ENCODE measurements at regions not wholly inside any gene's neighbourhood (a gene's known extent, or its start where the extent isn't known, plus 50 kb on each side); places are given as distances from the start of the nearest gene placed in this dataset.

DNA sequence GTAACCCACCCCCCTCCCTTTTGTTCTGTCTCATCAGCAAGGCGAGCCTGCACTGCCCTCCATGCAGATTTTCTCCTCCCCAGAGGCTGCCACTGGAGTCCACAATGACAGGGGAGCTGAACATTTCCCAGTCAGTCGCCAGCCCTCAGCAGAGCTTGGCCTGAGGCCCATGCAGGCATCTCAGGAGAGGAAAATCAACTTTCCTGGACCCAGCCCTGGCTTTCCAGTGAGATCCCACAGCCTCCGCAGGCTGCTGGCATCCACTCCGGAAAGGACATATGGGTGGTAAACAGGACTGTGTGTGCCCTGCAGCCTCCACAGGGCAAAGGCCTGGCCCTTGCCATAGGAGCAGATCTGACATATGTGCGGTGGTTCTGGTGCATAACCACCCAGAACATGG lies 253.8 kb downstream of the TNS1 start:
- H3K27ac ChIP-seq: peak overlapping the region in 2 of 10 donors; percentile 0 to 6
- H3K4me3 ChIP-seq: no peak overlapping the region
- no peaks in the 10 kb centered on the region for H3K36me3 ChIP-seq
- H3K9me3 ChIP-seq: peaks cover 0 to 9% (median 0%) of the 10 kb centered on the region in 11 donors
- DNase-seq (peak in 1 of 2 donors; percentile 33), ATAC-seq (peak in 5 of 8 donors; percentile 41 to 59 (median 54))
- intact Hi-C loops (cut with DNase I): loop anchor here in 1 of 10 donors (10.0 kb wide), 1 partner anchor 1224 kb away; no protein-coding TSS in a partner anchor
- H3K27me3 ChIP-seq: no peaks in the 10 kb centered on the region
- 47% methylated on average over 5 of the region's 5 CpGs for WGBS, 2 donors
- peaks cover 0 to 33% (median 12%) of the 10 kb centered on the region in 9 donors for H3K4me1 ChIP-seq
- no peak for TF ChIP-seq CTCF (IDR thresholded peaks at IDR 0.05)

GRCh38 chr2:217746808-217747207 lies 256.0 kb downstream of the TNS1 start:
- Histone ChIP-seq H3K27ac (no peak overlapping the region), H3K9me3 (peaks cover 0 to 9% (median 0%) of the 10 kb centered on the region in 11 donors), H3K4me1 (peaks cover 0 to 33% (median 13%) of the 10 kb centered on the region in 9 donors), H3K4me3 (no peak overlapping the region), H3K36me3 (no peaks in the 10 kb centered on the region), H3K27me3 (no peaks in the 10 kb centered on the region)
- no peak for DNase-seq
- intact Hi-C loops (cut with DNase I): loop anchor here in 1 of 10 donors (10.0 kb wide), 1 partner anchor 1222 kb away; no protein-coding TSS in a partner anchor
- TF ChIP-seq CTCF (IDR thresholded peaks at IDR 0.05): no peak
- WGBS, 2 donors: 81 to 92% methylated on average over 3 of the region's 3 CpGs
- ATAC-seq: no peak

GRCh38 chr2:217743966-217744761 lies 258.6 kb downstream of the TNS1 start:
- peak; percentile 20 to 60 (median 40) for ATAC-seq
- intact Hi-C loops (cut with DNase I): loop anchor here in 1 of 10 donors (10.0 kb wide), 1 partner anchor 1219 kb away; no protein-coding TSS in a partner anchor
- peaks cover 0 to 36% (median 9%) of the 10 kb centered on the region in 9 donors for H3K4me1 ChIP-seq
- no peak overlapping the region for H3K4me3 ChIP-seq
- H3K27ac ChIP-seq: peak overlapping the region in 3 of 10 donors; percentile 30 to 43 (median 34)
- no peaks in the 10 kb centered on the region for H3K27me3 ChIP-seq
- H3K9me3 ChIP-seq: peaks cover 0 to 9% (median 0%) of the 10 kb centered on the region in 11 donors
- TF ChIP-seq CTCF (IDR thresholded peaks at IDR 0.05): no peak
- 65 to 71% methylated on average over 6 of the region's 6 CpGs for WGBS, 2 donors
- no peaks in the 10 kb centered on the region for H3K36me3 ChIP-seq
- peak; percentile 32 to 55 for DNase-seq

DNA sequence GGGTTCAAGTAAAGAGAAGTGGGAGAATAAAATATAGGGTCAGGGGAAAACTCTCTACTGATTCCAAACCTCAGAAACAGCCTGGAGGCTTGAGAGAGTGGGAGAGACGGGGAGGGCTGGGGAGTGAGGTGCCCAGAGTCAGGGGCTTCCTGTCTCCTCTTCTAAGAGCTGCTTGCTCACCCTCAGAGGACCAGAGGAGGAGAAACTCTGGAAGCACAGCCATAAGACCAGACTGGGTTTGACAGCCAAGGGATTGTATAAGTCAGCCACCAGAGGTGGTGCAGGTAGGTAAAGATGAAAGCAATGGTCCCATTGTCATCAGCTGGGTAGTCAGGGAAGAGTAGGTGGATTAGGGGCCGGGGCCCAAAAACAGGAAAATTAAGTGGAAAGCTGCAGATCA lies 259.4 kb downstream of the TNS1 start:
- WGBS, 2 donors: 86 to 100% methylated on average over 2 of the region's 2 CpGs
- Histone ChIP-seq H3K4me1 (peaks cover 0 to 28% (median 5%) of the 10 kb centered on the region in 9 donors), H3K27ac (peak overlapping the region in 4 of 10 donors; percentile 28 to 34 (median 32)), H3K27me3 (no peaks in the 10 kb centered on the region), H3K9me3 (peaks cover 0 to 9% (median 0%) of the 10 kb centered on the region in 11 donors), H3K36me3 (no peaks in the 10 kb centered on the region), H3K4me3 (no peak overlapping the region)
- no peak for ATAC-seq
- no peak for TF ChIP-seq CTCF (IDR thresholded peaks at IDR 0.05)
- DNase-seq: no peak
- intact Hi-C loops (cut with DNase I): loop anchor here in 1 of 10 donors (10.0 kb wide), 1 partner anchor 1219 kb away; no protein-coding TSS in a partner anchor
